Glutamatergic neuron (in vitro differentiated cells): ENCODE measurements at regions not wholly inside any gene's neighbourhood (a gene's known extent, or its start where the extent isn't known, plus 50 kb on each side); places are given as distances from the start of the nearest gene placed in this dataset.

Experiments
- DNase-seq: peaks from one replicate; pipeline ENCODE4 v3.0.0; 2022
- H3K27ac Mint-ChIP-seq: one replicate; pipeline ENCODE4 v1.8.0; 2020; ENCODE audit warnings: mild to moderate bottlenecking, mixed read lengths, inconsistent platforms; ENCODE audit not compliant: unreplicated experiment
- H3K27me3 Mint-ChIP-seq: one replicate; pipeline ENCODE4 v1.8.0; 2020; ENCODE audit warnings: mild to moderate bottlenecking, moderate library complexity, mixed read lengths, inconsistent platforms; ENCODE audit not compliant: unreplicated experiment
- H3K36me3 Mint-ChIP-seq: one replicate; pipeline ENCODE4 v1.8.0; 2020; ENCODE audit warnings: mild to moderate bottlenecking, mixed read lengths, inconsistent platforms; ENCODE audit not compliant: unreplicated experiment
- H3K4me1 Mint-ChIP-seq: one replicate; pipeline ENCODE4 v1.8.0; 2020; ENCODE audit warnings: mild to moderate bottlenecking, low read depth, mixed read lengths, inconsistent platforms; ENCODE audit not compliant: unreplicated experiment
- H3K4me3 Mint-ChIP-seq: one replicate; pipeline ENCODE4 v1.8.0; 2020; ENCODE audit warnings: mild to moderate bottlenecking, mixed read lengths, inconsistent platforms; ENCODE audit not compliant: unreplicated experiment
- H3K9me3 Mint-ChIP-seq: one replicate; pipeline ENCODE4 v1.8.0; 2020; ENCODE audit warnings: mild to moderate bottlenecking, moderate library complexity, mixed read lengths, inconsistent platforms; ENCODE audit not compliant: unreplicated experiment
- TF ChIP-seq, protein P1 (sequence below): fragments of 200-600 bp; sonication (generic); IDR thresholded peaks from one replicate; pipeline ENCODE4 v1.5.0; 2021; ENCODE audit not compliant: partially characterized antibody, unreplicated experiment

DNA sequence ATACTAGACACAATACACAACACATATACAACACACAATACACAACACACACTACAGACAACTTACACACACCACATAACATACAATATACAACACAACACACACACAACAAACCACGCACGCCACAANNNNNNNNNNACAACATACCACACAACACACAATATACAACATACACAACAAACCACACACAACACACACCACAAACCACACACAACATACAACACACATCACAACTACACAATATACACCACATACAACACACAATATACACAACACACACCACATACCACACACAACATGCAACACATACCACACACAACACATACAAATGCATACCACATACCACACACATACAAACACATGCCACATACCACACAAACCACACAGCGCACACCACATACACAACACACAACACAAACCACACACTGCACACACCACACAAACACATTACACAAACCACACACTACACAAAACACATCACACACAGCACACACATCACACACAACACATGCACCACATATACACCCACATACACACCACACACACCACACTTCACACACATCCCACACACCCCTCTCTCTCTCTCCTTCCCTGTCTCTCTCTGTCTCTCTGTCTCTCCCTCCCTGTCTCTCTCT is 108.3 kb downstream of the ETS2 start:
- Mint-ChIP-seq H3K27me3 (no peaks in the 10 kb centered on the region), H3K4me3 (no peak overlapping the region), H3K4me1 (no peaks in the 10 kb centered on the region), H3K9me3 (no peaks in the 10 kb centered on the region), H3K36me3 (no peaks in the 10 kb centered on the region), H3K27ac (no peak overlapping the region)
- TF ChIP-seq, protein P1, sequence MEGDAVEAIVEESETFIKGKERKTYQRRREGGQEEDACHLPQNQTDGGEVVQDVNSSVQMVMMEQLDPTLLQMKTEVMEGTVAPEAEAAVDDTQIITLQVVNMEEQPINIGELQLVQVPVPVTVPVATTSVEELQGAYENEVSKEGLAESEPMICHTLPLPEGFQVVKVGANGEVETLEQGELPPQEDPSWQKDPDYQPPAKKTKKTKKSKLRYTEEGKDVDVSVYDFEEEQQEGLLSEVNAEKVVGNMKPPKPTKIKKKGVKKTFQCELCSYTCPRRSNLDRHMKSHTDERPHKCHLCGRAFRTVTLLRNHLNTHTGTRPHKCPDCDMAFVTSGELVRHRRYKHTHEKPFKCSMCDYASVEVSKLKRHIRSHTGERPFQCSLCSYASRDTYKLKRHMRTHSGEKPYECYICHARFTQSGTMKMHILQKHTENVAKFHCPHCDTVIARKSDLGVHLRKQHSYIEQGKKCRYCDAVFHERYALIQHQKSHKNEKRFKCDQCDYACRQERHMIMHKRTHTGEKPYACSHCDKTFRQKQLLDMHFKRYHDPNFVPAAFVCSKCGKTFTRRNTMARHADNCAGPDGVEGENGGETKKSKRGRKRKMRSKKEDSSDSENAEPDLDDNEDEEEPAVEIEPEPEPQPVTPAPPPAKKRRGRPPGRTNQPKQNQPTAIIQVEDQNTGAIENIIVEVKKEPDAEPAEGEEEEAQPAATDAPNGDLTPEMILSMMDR, result no peak
- DNase-seq, result no peak

DNA sequence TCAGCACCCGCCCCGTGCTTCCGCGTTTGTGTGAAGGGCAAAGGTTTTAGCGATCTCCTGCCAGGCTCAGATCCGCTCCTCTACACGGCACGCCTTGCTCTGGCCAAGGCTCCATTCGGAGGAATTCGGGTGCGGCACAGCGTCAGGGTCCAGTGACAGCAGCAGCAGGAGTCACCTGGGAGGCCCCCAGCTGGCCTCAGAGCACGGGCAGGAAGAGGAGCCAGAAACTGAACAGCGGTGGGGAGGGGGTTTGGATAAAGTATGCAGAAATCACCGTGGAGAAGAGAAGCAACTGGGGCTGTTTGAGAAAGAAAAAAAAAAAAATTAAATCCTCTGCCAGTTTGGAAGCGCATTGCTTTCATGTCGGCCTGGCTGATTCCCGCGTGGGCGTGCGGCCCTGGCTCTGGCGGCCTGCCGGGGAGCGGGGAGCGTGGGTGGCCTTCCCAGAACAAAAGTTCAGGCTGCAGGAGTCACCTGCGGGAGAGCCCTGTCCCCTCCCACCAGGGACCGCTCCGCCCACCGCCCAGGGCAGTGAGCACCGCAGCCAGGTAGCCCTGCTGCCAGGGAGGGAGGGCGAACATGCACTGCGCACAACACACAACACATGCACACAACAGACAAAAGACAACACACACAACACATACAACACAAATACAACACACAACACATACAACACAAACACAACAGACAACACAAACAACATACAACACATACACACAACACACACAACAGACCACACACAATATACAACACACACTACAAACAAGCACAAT is 107.6 kb downstream of the ETS2 start:
- DNase-seq, result peak; percentile 44
- H3K9me3 Mint-ChIP-seq, result no peaks in the 10 kb centered on the region
- H3K27ac Mint-ChIP-seq, result no peak overlapping the region
- peak overlapping the region; percentile 39 for H3K4me3 Mint-ChIP-seq
- H3K4me1 Mint-ChIP-seq, result no peaks in the 10 kb centered on the region
- H3K27me3 Mint-ChIP-seq, result no peaks in the 10 kb centered on the region
- no peaks in the 10 kb centered on the region for H3K36me3 Mint-ChIP-seq
- TF ChIP-seq, protein P1, result no peak

DNA sequence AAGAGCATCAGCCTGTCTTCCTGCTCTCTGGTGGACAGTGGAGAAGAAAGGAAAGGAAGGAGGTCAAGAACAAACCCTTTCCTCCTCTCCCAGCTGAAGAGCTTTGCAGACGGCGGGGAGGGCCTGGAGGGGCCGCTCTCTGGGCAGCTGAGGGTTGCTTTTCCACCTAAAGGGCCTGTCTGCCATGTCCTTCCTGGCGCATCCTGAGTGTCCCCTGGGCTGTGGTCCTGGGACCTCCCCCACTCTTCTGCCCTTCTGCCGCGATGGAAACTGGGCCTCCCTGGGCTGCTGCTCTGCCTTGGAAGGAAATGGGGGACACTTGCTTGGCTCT is 107.0 kb downstream of the ETS2 start:
- Mint-ChIP-seq H3K27ac (no peak overlapping the region), H3K36me3 (no peaks in the 10 kb centered on the region), H3K4me1 (no peaks in the 10 kb centered on the region), H3K27me3 (no peaks in the 10 kb centered on the region), H3K9me3 (no peaks in the 10 kb centered on the region), H3K4me3 (no peak overlapping the region)
- DNase-seq, result no peak
- TF ChIP-seq, protein P1, result no peak

DNA sequence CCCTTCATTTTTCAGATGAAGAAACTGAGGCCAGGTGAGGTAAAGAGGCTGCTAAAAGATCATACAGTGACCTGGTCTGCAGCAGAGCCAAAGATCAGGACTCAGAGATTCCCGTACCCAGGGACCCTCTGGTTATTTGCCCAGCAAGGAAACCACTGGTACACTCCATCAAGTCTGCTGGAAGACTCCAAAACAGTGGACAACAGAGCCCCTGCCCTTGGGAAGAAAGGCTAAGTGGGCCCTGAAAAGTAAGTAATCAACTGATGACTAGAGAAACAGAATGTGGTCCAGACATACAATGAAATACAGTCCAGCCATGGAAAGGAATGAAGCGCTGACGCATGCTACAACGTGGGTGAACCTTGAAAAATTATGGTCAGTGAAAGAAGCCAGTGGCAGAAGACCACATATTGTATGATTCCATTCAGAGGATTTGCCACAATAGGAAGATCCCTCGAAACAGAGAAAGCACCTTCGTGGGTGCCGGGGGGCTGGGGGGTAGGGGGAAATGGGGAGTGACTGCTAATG is 106.4 kb downstream of the ETS2 start:
- H3K4me1 Mint-ChIP-seq, result no peaks in the 10 kb centered on the region
- H3K36me3 Mint-ChIP-seq, result no peaks in the 10 kb centered on the region
- H3K27ac Mint-ChIP-seq, result no peak overlapping the region
- H3K27me3 Mint-ChIP-seq, result no peaks in the 10 kb centered on the region
- peaks cover 2% of the 10 kb centered on the region for H3K9me3 Mint-ChIP-seq
- TF ChIP-seq, protein P1, result no peak
- no peak overlapping the region for H3K4me3 Mint-ChIP-seq
- no peak for DNase-seq

DNA sequence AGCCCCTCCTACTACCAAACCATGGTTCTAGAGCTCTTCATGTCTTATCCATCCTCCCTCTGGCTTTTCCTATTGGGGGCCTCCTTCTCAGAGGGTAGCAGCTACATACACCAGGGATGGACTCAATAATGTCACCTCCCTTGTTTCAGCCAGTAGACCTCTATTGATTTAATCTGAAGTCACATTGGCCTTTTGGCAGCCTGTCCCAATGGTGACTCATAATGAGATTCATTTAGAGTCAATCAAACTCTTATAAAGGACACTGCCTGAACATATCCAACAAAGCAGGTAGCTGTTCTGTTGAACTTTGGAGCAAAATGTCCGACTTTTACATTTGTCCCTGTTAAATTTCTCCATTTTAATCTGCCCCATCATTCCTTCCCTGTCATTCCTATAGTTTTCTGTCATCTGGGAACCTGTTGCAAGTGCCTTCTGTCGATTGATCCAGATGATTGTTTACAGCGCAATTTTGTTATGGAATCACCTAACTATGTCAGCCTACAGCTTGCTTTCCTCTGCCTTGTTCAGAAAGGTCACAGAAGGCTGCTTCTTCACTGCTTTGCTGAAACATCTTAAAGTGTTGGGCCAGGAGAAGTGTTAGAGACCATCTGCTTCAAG is 105.9 kb downstream of the ETS2 start:
- Mint-ChIP-seq H3K27me3 (no peaks in the 10 kb centered on the region), H3K36me3 (no peaks in the 10 kb centered on the region), H3K4me1 (no peaks in the 10 kb centered on the region), H3K9me3 (peaks cover 2% of the 10 kb centered on the region), H3K27ac (no peak overlapping the region), H3K4me3 (no peak overlapping the region)
- TF ChIP-seq, protein P1, result no peak
- DNase-seq, result no peak
